ENCODE measurements at regions not wholly inside any gene's neighbourhood (a gene's known extent, or its start where the extent isn't known, plus 50 kb on each side); places are given as distances from the start of the nearest gene placed in this dataset.
"Not testable (repeated sequence)": the region's sequence is repeated elsewhere in the genome, so short reads cannot be mapped to it uniquely, and the experiment has no call there.

- DNase-seq (ENCODE audit: insufficient read length) (no peak), FAIRE-seq (no peak)
- no peak for TF ChIP-seq POLR2AphosphoS5 (IDR thresholded peaks at IDR 0.05; ENCODE audit: low read depth, low read length)
- TF ChIP-seq TAF1 (IDR thresholded peaks at IDR 0.05; ENCODE audit: borderline replicate concordance, low read depth, low read length), result no peak
- no peak for TF ChIP-seq POLR2A (IDR thresholded peaks at IDR 0.05; ENCODE audit: low read depth, low read length)
Observed at GRCh38 chr2:173553593-173553992, 198.9 kb downstream of the CDCA7 start.

- no peak for FAIRE-seq
- TF ChIP-seq TAF1 (IDR thresholded peaks at IDR 0.05; ENCODE audit: borderline replicate concordance, low read depth, low read length) (no peak), POLR2AphosphoS5 (IDR thresholded peaks at IDR 0.05; ENCODE audit: low read depth, low read length) (no peak), POLR2A (IDR thresholded peaks at IDR 0.05; ENCODE audit: low read depth, low read length) (no peak)
- no peak for DNase-seq (ENCODE audit: insufficient read length)
Observed at GRCh38 chr2:173555833-173556232, 201.2 kb downstream of the CDCA7 start.

GRCh38 chr2:173556816-173557215, 202.1 kb downstream of the CDCA7 start:
- TF ChIP-seq TAF1 (IDR thresholded peaks at IDR 0.05; ENCODE audit: borderline replicate concordance, low read depth, low read length), result no peak
- no peak for TF ChIP-seq POLR2A (IDR thresholded peaks at IDR 0.05; ENCODE audit: low read depth, low read length)
- no peak for TF ChIP-seq POLR2AphosphoS5 (IDR thresholded peaks at IDR 0.05; ENCODE audit: low read depth, low read length)
- FAIRE-seq (no peak), DNase-seq (ENCODE audit: insufficient read length) (no peak)

DNA sequence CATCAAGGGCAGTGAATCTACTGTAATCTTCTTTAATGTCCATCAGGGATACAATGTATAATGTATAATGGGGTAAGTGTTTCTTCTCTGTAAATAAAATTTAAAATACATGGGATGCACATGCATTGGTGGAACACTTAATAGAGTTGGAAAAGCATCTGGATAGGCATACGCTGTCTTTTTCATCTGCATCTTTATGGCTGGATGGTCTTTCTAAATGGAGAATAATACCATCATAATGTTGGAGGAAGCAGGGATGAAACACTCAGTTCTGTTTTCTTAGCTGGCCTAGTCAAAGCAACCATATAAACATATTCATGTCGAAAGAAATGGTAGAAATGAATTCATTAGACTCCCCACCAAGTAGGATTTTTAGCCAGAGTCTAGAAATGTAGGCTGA, 202.8 kb downstream of the CDCA7 start:
- FAIRE-seq (no peak), DNase-seq (ENCODE audit: insufficient read length) (no peak)

GRCh38 chr2:173567493-173567892, 212.8 kb downstream of the CDCA7 start:
- no peak for DNase-seq (ENCODE audit: insufficient read length)
- FAIRE-seq, result no peak
- no peak for TF ChIP-seq POLR2A (IDR thresholded peaks at IDR 0.05; ENCODE audit: low read depth, low read length)
- TF ChIP-seq TAF1 (IDR thresholded peaks at IDR 0.05; ENCODE audit: borderline replicate concordance, low read depth, low read length), result no peak
- TF ChIP-seq POLR2AphosphoS5 (IDR thresholded peaks at IDR 0.05; ENCODE audit: low read depth, low read length), result no peak

More for the DNA sequence above, 202.8 kb downstream of the CDCA7 start:
- TF ChIP-seq POLR2A (IDR thresholded peaks at IDR 0.05; ENCODE audit: low read depth, low read length) (no peak), TAF1 (IDR thresholded peaks at IDR 0.05; ENCODE audit: borderline replicate concordance, low read depth, low read length) (no peak), POLR2AphosphoS5 (IDR thresholded peaks at IDR 0.05; ENCODE audit: low read depth, low read length) (no peak)

DNA sequence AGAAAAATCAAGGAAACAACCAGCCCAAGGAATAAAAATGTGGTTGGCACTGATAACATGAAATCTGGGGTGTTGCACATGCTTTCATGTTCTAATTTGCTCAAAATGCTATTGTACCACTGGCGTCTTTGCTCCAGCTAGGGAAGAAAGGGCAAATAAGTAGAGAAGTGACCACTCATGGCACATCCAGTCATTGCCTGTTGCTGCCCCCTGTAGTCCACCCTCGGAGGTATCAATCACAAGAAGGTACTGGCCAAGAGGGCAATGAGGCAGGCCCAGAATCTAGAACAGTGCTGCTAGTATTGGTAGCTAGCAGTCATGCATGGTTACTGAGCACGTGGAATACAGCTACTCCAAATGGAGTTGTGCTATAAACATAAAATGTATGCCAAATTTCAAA, 213.4 kb downstream of the CDCA7 start:
- no peak for DNase-seq (ENCODE audit: insufficient read length)
- FAIRE-seq, result no peak
- TF ChIP-seq POLR2A (IDR thresholded peaks at IDR 0.05; ENCODE audit: low read depth, low read length) (no peak), POLR2AphosphoS5 (IDR thresholded peaks at IDR 0.05; ENCODE audit: low read depth, low read length) (no peak), TAF1 (IDR thresholded peaks at IDR 0.05; ENCODE audit: borderline replicate concordance, low read depth, low read length) (no peak)

DNA sequence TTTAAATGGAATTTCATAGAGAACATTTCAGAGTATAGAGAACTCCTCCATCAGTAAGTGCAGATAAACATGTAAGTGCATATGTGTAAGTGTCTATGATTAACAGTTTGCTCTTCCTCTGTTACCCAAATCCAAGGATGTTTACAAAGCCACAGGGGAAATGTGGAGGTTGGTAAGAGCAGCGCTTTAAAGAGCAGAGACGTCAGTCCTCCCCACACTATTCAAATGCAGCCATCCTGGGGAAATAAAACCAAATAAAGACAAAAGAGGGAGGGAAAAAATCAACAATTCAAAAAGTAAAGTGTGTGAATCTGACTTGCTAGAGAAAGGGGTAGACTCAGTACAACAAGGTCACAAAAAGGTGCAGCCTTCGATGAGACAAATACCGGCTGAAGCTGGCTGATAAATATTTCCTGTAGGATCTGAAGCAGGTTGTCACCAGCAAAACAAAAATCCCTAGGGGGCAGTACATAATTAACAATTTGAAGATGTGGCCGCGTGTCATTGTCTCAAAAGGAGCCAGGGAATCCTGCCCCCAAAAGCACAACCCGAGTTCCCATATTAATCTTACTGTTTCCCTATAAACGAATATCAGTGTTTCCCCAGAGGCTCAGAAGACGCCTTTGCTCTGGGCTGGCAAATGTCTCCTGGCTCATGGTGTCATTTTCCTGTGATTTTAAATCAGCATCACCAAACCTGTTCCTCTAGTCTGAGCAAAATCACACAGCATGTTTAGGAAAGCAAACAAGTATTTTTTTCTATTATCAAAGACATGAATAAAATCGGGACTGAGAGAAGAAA, 216.5 kb downstream of the CDCA7 start:
- TF ChIP-seq POLR2AphosphoS5 (IDR thresholded peaks at IDR 0.05; ENCODE audit: low read depth, low read length) (no peak), POLR2A (IDR thresholded peaks at IDR 0.05; ENCODE audit: low read depth, low read length) (no peak), TAF1 (IDR thresholded peaks at IDR 0.05; ENCODE audit: borderline replicate concordance, low read depth, low read length) (no peak)
- no peak for DNase-seq (ENCODE audit: insufficient read length)
- no peak for FAIRE-seq

DNA sequence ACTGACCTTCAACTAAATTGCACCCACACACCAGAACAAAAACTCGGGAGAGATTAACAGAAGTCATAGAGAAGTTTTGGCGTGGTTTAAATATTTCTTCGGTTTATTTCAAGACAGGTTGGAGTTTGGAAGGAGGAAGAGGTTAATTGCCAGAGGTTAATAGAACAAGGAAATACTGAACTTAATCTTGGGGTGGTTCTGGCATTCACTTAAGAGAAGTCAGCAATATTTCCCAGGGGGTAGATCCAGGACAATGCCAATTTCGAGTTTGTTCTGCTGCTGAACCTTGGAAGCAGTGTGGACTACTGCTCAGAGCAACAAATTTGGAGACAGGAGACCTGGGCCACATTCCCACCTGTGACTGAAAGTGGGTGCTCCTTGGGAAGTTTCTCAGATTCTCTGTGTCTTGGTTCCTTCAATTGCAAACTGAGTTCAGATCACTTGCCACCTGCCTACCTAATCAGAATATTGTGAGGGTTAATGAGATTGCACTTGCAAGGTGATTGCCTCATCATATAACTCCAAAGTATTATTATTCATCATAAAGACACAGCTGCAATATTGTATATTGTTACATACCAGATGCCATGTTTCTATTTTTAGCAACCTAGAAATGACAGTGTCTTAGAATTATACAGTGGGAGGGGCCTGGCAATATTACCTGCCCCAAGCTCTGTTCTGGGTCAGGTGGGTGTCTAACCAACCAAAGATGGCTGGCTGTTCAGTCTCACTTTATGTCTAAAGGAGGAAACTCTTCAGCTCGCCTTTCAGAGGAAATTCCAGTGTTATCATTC, 217.4 kb downstream of the CDCA7 start:
- TF ChIP-seq TAF1 (IDR thresholded peaks at IDR 0.05; ENCODE audit: borderline replicate concordance, low read depth, low read length), result no peak
- TF ChIP-seq POLR2AphosphoS5 (IDR thresholded peaks at IDR 0.05; ENCODE audit: low read depth, low read length), result no peak
- no peak for TF ChIP-seq POLR2A (IDR thresholded peaks at IDR 0.05; ENCODE audit: low read depth, low read length)
- DNase-seq (ENCODE audit: insufficient read length), result no peak
- FAIRE-seq, result no peak

GRCh38 chr2:173572848-173573247, 218.2 kb downstream of the CDCA7 start:
- FAIRE-seq, result no peak
- TF ChIP-seq POLR2A (IDR thresholded peaks at IDR 0.05; ENCODE audit: low read depth, low read length) (no peak), POLR2AphosphoS5 (IDR thresholded peaks at IDR 0.05; ENCODE audit: low read depth, low read length) (no peak), TAF1 (IDR thresholded peaks at IDR 0.05; ENCODE audit: borderline replicate concordance, low read depth, low read length) (no peak)
- no peak for DNase-seq (ENCODE audit: insufficient read length)

DNA sequence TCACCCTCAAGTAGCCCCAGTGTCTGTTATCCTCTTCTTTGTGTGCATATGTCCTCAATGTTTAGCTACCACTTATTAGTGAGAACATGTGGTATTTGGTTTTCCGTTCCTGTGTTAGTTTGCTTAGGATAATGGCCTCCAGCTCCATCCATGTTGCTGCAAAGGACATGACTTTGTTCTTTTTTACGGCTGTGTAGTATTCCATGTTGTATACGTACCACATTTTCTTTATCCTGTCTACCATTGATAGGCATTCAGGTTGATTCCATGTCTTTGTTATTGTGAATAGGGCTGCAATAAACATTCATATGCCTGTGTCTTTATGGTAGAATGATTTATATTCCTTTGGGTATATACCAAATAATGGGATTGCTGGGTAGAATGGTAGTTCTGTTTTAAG, 219.1 kb downstream of the CDCA7 start:
- FAIRE-seq; DNase-seq (ENCODE audit: insufficient read length): not testable (repeated sequence)

DNA sequence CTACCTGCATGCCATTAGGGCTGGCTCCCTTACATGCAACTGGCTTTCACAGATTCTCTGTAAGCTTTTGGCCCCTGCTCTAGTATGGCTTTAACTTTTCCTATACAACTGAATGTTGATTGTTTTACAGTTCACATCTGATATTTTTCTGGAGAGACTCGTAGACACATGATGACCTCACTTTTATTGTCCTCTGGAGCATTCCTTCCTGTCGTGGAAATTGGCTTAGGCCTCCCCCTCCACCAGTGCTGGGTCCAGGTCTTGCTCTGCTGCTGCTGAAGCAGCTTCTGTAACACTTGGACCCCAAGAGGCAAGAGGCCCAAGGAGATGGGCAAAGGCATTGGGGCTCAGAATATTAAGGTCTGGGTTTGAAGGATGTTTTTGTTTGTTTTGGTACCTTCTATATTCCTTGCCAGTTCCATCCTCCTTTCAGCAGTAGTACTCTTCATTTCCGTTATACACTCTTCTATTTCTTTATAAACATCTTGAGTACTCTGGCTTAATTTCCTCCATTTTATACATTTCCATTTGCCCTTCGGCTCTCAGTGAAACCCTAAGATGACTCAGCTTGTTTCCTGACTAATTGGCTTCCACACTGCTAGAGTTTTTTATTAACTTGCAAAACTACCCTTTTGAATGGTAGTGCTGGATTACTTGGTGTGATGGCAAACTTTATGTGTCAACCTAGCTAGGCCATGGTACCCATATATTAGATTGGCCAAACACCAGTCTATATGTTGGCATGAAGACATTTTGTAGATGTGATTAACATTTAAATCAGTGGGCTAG, 219.8 kb downstream of the CDCA7 start:
- DNase-seq (ENCODE audit: insufficient read length), result no peak
- TF ChIP-seq TAF1 (IDR thresholded peaks at IDR 0.05; ENCODE audit: borderline replicate concordance, low read depth, low read length) (no peak), POLR2A (IDR thresholded peaks at IDR 0.05; ENCODE audit: low read depth, low read length) (no peak), POLR2AphosphoS5 (IDR thresholded peaks at IDR 0.05; ENCODE audit: low read depth, low read length) (no peak)
- no peak for FAIRE-seq

Measured in GM12892 (cell line).